HuH-7.5 (cell line): ENCODE measurements at regions not wholly inside any gene's neighbourhood (a gene's known extent, or its start where the extent isn't known, plus 50 kb on each side); places are given as distances from the start of the nearest gene placed in this dataset.

Experiments used
- DNase-seq: peaks from one replicate; pipeline ENCODE4 v3.0.0; 2011; ENCODE audit warnings: low spot score

GRCh38 chr5:14983666-14984441 lies 112.3 kb upstream of the ANKH start:
- DNase-seq = no peak

GRCh38 chr5:14980698-14981097 lies 109.1 kb upstream of the ANKH start:
- no peak for DNase-seq

GRCh38 chr5:14977058-14977685 lies 105.6 kb upstream of the ANKH start:
- no peak for DNase-seq

- DNase-seq = no peak
These were observed 104.9 kb upstream of the ANKH start for GRCh38 chr5:14976486-14976885.

GRCh38 chr5:14971873-14972272 lies 100.3 kb upstream of the ANKH start:
- no peak for DNase-seq

GRCh38 chr5:14968796-14969195 lies 97.2 kb upstream of the ANKH start:
- DNase-seq = no peak

- no peak for DNase-seq
These were observed 95.6 kb upstream of the ANKH start for GRCh38 chr5:14967166-14967565.

- DNase-seq = no peak
These were observed 94.2 kb upstream of the ANKH start for GRCh38 chr5:14965815-14966214.

GRCh38 chr5:14962604-14963003 lies 91.0 kb upstream of the ANKH start:
- no peak for DNase-seq

- DNase-seq = no peak
These were observed 88.5 kb upstream of the ANKH start for GRCh38 chr5:14960120-14960462.

- peak; percentile 27 for DNase-seq
These were observed 88.0 kb upstream of the ANKH start for GRCh38 chr5:14959399-14960119.

GRCh38 chr5:14958188-14958587 lies 86.6 kb upstream of the ANKH start:
- no peak for DNase-seq

- DNase-seq = no peak
These were observed 85.0 kb upstream of the ANKH start for GRCh38 chr5:14956423-14957046.

- DNase-seq = no peak
These were observed 83.2 kb upstream of the ANKH start for GRCh38 chr5:14954616-14955343.

- no peak for DNase-seq
These were observed 82.6 kb upstream of the ANKH start for GRCh38 chr5:14954216-14954615.

GRCh38 chr5:14953075-14953607 lies 81.6 kb upstream of the ANKH start:
- DNase-seq = no peak

- DNase-seq = no peak
These were observed 76.8 kb upstream of the ANKH start for GRCh38 chr5:14948383-14948782.

- DNase-seq = peak; percentile 26
These were observed 75.4 kb upstream of the ANKH start for GRCh38 chr5:14946815-14947620.

GRCh38 chr5:14945450-14945849 lies 73.9 kb upstream of the ANKH start:
- DNase-seq = no peak

GRCh38 chr5:14944996-14945395 lies 73.4 kb upstream of the ANKH start:
- DNase-seq = no peak

GRCh38 chr5:14944350-14944739 lies 72.8 kb upstream of the ANKH start:
- DNase-seq = no peak
